HG02852 (cell line): ENCODE measurements at regions not wholly inside any gene's neighbourhood (a gene's known extent, or its start where the extent isn't known, plus 50 kb on each side); places are given as distances from the start of the nearest gene placed in this dataset.
"Not testable (repeated sequence)": the region's sequence is repeated elsewhere in the genome, so short reads cannot be mapped to it uniquely, and the experiment has no call there.

Source experiments
- ATAC-seq: cut with Tn5 transposase; IDR thresholded peaks from one replicate; pipeline ENCODE4 v1.9.1; 2021; ENCODE audit warnings: mild to moderate bottlenecking, moderate library complexity; ENCODE audit not compliant: unreplicated experiment

DNA sequence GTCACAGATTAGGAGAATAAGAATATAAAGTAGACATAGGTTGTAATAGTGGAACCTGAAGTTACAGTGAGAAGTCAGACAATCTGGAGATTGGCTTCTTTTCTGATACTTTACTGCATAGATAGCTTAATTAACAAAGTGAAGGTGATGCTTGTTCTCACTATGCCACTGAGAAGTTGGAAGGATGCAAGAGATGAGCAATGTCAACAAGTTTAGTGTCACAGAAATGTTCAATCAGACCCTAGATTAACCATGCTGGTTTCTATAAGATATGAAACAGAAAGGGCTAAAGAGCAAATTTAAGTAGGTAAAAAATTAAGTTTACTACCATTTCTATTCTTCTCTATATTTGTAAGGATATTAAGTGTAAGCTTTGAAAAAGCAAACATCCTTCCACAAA lies 838.6 kb upstream of the SORCS1 start:
- no peak for ATAC-seq

DNA sequence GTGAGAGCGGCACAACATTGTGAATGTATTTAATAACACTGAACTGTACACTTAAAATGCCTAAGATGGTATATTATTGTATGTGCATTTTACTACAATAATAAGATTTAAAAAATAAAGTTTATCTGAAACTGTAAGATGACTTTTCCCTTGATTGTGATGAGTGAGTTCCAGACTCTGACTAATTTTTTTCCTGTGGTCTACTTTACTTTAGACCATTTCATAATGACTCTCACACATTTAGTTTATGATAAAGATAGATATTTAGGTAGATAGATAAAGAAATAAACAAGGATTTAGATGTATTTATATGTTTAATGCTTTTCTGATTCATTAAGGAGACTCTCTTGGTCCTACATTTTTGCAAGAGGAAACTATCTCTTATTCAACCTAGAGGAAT lies 835.9 kb upstream of the SORCS1 start:
- no peak for ATAC-seq

- ATAC-seq, result peak; percentile 61
Measured at GRCh38 chr10:107994621-107995270, 830.2 kb upstream of the SORCS1 start.

GRCh38 chr10:107986571-107986970 lies 822.1 kb upstream of the SORCS1 start:
- no peak for ATAC-seq

DNA sequence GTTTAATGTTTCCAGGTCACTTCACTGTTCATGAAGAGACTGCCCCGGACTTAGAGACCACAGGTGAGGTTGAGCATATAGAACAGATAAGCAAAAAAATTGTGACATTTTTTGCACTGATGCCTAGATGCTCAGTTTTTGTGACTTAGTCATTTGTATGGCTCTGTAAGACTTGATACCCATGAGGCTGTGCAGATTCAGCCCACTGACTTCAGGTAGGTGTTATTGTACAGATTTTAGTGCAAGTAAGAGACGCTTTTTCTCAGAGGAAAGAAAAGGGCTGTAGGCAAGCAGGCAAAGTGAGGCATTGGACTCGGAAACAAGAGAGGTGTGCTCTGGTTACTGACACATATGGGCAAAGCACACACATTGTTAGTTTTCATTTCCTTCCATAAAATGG lies 820.1 kb upstream of the SORCS1 start:
- ATAC-seq, result no peak

DNA sequence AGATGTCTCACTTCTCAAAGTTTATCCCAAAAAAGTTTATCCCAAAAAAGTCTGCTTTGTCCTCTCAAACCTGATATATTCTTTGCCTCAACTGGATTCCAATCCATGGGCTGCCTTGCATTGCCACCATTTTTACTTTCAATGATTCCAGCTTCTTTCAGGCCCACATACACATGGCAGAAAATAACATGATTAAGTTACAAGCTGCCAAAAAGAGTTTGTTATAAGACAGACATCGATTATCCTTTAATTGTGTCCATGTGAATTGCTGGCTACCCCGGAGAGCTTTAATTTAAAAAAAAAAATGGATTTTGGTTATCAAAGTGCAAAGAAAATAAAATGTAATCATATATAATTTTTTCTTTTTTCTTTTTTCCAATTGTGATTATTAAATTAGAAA lies 819.6 kb upstream of the SORCS1 start:
- ATAC-seq, result no peak

- no peak for ATAC-seq
Measured at GRCh38 chr10:107978455-107978854, 813.9 kb upstream of the SORCS1 start.

- no peak for ATAC-seq
Measured at GRCh38 chr10:107971973-107972372, 807.5 kb upstream of the SORCS1 start.

GRCh38 chr10:107971411-107971810 lies 806.9 kb upstream of the SORCS1 start:
- ATAC-seq, result no peak

DNA sequence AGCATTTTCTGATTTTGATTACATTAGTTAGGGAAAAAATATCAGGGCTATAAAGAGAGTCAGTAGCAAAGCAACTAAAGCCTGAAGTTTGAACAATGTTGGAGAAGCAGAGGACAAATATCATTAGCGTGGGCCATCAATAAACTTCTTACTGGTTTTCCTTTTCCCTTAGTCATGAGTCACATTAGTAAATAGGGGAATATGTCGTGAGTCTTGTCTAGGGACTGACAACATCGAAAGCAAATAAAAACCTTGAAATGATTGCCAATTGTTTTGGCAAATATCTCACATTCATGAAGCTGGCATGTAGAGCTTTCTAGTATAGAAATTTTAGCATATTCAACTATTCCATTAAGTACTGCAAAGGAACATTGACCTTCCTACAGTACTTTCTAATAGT lies 806.0 kb upstream of the SORCS1 start:
- ATAC-seq, result no peak

- no peak for ATAC-seq
Measured at GRCh38 chr10:107969936-107970335, 805.4 kb upstream of the SORCS1 start.

- ATAC-seq, result no peak
Measured at GRCh38 chr10:107966826-107967225, 802.3 kb upstream of the SORCS1 start.

- no peak for ATAC-seq
Measured at GRCh38 chr10:107952649-107953556, 788.4 kb upstream of the SORCS1 start.

- not testable (repeated sequence) for ATAC-seq
Measured at GRCh38 chr10:107950411-107951062, 786.0 kb upstream of the SORCS1 start.

DNA sequence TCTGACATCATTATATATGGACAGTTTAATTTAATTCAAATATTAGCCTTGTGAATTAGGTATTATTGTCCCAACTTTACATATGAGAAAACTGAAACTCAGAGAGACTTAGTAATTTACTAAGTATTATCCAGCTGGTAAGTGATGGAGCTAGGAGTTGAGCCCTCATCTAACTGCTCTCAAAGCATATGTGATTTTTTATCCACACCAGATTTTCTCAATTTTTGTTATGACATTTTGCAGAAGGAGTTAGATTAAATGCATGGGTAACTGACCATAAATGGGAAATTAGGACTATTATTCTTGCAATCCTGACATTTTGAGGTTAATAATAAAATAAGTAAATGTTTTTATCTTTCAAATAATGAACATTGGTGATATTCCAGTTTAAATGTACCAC lies 778.3 kb upstream of the SORCS1 start:
- ATAC-seq, result no peak

GRCh38 chr10:107933076-107933475 lies 768.6 kb upstream of the SORCS1 start:
- ATAC-seq, result no peak

DNA sequence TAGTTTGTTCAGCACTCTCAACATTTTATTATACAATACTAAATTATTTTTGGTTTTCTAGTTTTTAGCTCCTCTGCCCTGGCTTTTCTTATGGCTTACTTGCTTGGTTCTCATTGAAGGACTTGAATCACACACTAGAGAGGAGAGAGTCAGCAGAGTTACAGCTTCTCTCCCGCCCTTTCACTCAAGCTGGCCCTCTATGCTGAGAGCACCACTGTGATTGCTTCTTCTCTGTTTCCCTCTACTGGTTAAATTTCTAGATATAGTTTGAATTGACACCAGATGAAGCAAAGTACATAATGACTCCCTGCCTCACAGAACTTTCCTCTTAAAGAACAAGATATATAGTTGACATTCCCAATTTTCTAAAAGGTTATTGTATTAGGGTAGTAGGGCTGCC lies 767.3 kb upstream of the SORCS1 start:
- no peak for ATAC-seq

GRCh38 chr10:107930037-107930436 lies 765.5 kb upstream of the SORCS1 start:
- no peak for ATAC-seq

GRCh38 chr10:107924458-107924857 lies 760.0 kb upstream of the SORCS1 start:
- ATAC-seq, result no peak

DNA sequence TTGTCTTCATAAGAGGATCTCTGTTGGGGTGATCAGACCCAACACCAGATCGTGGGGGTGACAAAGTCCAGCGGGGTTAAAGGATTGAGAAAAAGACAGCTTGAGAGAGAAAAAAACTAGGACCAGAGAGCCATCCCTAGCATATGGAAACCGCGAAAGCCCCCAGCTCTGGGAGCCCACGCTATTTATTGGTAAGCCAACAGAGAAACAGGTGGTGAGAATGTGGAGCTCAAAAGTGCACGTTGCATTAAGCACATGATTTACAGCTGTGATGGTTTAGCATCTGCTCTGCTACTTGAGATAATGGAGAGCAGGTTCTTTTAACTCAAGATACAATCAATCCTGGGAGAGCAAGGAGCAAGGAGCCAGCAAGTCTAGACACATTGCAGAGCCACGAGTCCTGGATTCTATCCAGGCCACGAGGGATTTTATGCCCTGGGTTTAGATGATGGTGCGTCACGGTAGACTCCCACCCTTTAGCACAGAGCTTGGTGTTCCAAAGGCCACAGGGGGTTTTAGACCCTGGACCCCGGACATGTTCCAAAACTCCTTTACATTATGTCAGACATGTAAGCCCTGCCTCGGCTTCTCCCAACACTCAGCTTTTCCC lies 755.2 kb upstream of the SORCS1 start:
- ATAC-seq, result no peak

- ATAC-seq, result no peak
Measured at GRCh38 chr10:107918171-107918570, 753.7 kb upstream of the SORCS1 start.
